ENCODE measurements at regions not wholly inside any gene's neighbourhood (a gene's known extent, or its start where the extent isn't known, plus 50 kb on each side); places are given as distances from the start of the nearest gene placed in this dataset.

DNA sequence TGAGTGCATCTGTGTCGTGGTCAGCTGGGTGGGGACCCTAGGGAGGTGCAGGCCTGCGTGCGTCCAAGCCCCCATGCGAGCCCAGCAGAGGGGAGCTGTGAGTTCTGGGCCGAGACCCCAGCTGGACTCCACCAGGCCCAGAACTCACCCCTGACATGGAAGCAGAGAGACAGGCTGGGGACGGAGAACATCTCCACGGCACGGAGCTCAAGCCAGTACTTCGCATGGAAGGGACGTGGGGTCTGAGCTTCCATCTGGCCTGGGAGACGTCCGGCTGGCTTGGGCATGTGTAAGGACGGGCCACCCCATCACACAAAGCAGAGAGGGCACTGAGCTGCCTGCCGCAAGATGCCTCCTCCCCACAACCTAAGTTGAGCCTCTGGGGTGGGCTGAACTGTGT, 422.4 kb downstream of the CTTN start:
- no peak for DNase-seq (ENCODE audit: low read depth in 2 of 2)

DNA sequence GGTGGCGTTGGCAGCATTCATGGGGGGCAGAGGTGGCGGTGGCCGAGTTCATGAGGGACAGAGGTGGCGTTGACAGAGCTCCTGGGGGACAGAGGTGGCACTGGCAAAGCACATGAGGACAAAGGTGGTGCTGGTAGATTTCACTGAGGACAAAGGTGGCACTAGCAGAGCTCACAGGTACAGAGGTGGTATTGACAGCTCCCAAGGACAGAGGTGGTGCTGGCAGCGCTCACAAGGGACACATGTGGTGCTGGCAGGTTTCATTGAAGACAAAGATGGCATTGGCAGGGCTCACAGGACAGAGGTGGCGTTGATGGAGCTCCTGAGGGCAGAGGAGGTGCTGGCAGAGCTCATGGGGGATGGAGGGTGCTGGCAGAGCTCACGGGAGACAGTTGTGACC, 425.4 kb downstream of the CTTN start:
- DNase-seq (ENCODE audit: low read depth in 2 of 2), result no peak

DNA sequence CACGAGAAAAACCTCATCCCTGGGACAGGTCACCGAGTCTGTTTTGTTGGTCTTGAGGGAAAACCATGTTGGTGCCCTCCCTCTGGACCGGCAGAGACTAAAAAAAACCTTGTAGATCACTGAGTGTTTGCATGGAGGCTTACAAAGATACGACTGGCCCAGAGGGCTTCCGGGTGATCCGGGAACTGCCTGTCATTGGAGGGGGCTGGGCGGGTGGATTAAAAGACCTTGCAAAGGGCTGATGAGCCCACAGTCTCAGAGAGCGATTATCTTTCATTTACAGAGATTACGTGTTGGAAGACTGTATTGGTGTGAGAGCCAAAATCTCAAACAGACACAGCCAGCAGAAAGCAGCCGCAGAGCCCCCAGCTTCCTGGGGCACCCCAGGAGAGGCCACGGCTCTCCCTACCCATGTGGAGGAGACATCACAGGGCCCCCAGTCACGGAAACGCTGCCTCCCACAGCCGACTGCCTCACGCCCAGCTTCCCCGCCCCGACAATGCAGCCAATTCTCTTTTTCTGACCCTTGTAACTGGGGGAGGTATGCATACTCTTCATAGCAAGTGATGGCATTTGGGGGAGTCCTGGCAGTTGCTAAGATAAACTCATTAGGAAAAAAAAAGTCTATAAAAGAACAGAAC, 426.4 kb downstream of the CTTN start:
- no peak for DNase-seq (ENCODE audit: low read depth in 2 of 2)

DNA sequence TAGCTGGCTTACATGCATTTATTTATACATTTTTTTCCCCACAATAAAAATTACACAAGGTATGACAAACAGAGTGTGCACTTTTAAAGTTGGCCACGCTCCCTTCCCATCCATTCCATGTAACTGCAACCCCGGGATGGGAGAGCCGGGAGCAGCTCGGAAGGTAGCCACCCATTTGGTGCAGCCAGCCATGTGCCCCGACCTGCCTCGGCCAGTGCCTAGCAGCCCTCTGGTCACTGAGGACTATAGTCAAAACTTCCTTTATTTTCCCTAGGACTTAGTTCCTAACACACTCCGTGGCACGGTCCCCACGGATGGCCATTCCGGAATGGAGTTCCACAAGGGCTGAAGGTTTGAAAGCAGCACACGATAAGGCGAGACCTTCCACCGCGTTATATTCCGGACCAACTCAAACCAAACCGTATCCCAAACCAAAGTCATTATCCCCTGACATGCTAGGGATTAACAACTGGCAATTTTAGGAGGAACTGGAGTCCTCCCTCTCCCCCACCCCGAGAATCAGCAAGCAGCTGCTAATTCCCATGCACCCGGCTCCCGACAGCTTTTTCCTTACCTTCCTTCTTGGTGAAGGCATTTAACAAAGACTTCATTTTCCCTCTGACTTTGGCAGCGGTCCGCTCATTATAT, 426.4 kb downstream of the SHANK2 start:
- DNase-seq (ENCODE audit: low read depth in 2 of 2), result no peak

DNA sequence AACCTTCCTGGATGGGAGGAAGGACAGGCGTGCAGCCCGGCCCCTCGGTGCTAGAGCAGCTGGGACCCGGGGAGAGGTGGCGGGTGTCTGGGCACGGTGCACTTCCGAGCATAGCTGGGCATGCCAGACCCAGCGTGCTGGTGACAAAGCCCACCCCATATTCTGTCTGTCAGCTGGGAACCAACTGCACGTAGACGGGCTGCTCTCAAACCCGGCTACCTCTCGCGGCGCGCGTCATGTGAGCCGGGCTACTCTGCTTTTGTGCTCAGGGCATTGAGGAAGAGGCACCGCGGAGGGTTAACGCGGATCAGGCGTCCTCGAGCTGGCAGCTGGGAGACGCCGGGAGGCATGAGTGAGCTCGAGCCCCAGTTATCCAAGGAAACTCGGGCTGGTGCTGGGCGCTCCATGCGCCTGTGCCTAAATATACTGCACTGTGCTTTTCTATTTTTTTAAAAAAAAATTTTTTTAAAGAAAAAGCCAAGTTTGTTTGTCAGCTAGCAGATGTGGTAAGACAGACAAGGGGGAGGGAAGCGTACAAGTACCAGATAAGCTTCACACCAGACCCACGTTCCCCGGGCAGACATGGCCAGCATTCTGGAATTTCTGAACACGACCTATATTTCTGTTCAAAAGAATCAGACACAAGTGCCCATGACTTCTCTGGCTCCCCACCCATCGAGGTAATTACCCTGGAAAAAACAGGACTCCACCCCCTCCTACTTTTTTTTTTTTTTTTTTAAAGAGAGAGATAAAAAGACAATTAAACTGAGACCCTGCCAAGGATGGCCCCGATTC, 425.6 kb downstream of the SHANK2 start:
- no peak for DNase-seq (ENCODE audit: low read depth in 2 of 2)

GRCh38 chr11:70828593-70829082, 423.7 kb downstream of the SHANK2 start:
- no peak for DNase-seq (ENCODE audit: low read depth in 2 of 2)

GRCh38 chr11:70829134-70829885, 423.1 kb downstream of the SHANK2 start:
- DNase-seq (ENCODE audit: low read depth in 2 of 2), result no peak

- DNase-seq (ENCODE audit: low read depth in 2 of 2), result no peak
Measured at GRCh38 chr11:70829886-70830272, 422.5 kb downstream of the SHANK2 start.

- no peak for DNase-seq (ENCODE audit: low read depth in 2 of 2)
Measured at GRCh38 chr11:70833011-70833410, 419.4 kb downstream of the SHANK2 start.

GRCh38 chr11:70833554-70833953, 418.8 kb downstream of the SHANK2 start:
- no peak for DNase-seq (ENCODE audit: low read depth in 2 of 2)

- no peak for DNase-seq (ENCODE audit: low read depth in 2 of 2)
Measured at GRCh38 chr11:70834277-70834940, 418.0 kb downstream of the SHANK2 start.

GRCh38 chr11:70834984-70835560, 417.3 kb downstream of the SHANK2 start:
- DNase-seq (ENCODE audit: low read depth in 2 of 2), result no peak

DNA sequence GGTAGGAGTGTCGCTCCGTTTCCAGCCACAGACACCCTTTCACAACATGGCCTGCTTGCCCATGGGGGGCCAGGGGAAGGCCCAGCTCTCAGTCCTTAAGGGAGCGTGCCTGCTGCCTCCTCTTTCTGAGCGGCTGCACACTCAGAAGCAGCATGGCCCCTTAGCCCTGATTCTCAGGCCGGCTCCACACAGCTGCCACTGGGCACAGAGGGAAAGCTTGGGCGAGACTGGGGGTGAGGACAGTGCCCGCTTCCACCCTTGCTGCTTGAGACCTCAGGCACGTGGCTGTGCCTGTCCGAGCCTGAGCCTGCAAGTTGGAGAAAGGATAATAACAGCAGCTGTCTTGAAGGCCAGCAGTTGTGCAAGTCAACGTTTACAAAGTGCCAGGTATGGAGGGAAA, 416.3 kb downstream of the SHANK2 start:
- no peak for DNase-seq (ENCODE audit: low read depth in 2 of 2)

GRCh38 chr11:70838198-70838597, 414.2 kb downstream of the SHANK2 start:
- no peak for DNase-seq (ENCODE audit: low read depth in 2 of 2)

GRCh38 chr11:70839851-70840250, 412.5 kb downstream of the SHANK2 start:
- no peak for DNase-seq (ENCODE audit: low read depth in 2 of 2)

GRCh38 chr11:70841264-70841663, 411.1 kb downstream of the SHANK2 start:
- no peak for DNase-seq (ENCODE audit: low read depth in 2 of 2)

GRCh38 chr11:70842256-70842655, 410.1 kb downstream of the SHANK2 start:
- DNase-seq (ENCODE audit: low read depth in 2 of 2), result no peak

GRCh38 chr11:70842701-70843100, 409.7 kb downstream of the SHANK2 start:
- DNase-seq (ENCODE audit: low read depth in 2 of 2), result no peak

DNA sequence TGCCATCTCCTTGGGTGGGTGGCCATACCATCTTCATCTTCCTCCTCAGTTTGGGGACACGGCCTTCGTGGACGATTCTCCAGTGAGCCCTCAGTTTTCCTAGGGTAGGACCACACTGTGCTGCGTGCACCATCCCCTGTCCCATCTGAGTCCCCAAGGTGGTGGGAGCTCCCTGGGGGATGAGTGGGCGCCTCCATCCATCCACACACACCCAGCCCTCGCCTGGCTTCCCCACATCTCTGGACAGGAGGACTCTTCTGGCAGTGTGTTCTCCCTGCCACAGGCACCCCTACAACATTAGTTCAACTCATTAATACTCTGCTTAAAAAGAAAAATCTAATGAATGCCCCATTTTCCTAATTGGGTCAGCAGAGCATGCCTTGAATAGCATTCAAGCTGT, 408.5 kb downstream of the SHANK2 start:
- DNase-seq (ENCODE audit: low read depth in 2 of 2), result no peak

DNA sequence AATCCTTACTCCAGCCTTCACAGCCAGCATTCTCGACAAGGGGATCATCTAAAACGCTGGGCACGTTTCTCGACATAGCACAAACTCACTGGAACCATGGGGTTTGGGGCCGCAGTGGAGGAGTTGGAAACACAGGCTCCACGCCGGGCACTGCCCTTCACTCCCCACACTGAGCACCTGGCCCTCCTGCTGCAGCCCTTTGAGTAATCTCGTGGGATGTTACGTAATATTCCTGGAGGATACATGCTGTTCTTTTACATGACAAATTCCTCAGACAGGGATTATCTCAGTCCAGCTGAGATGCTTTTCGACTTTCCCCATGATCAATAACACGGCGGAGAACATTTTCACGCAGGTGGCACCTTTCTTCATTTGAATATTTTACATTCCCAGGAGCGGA, 408.0 kb downstream of the SHANK2 start:
- no peak for DNase-seq (ENCODE audit: low read depth in 2 of 2)

GRCh38 chr11:70845591-70846041, 406.8 kb downstream of the SHANK2 start:
- no peak for DNase-seq (ENCODE audit: low read depth in 2 of 2)

Data from stimulated activated CD4-positive, alpha-beta T cell treated with anti-CD3 and anti-CD28 coated beads, Interleukin-15, amount 100 ng/mL, for 48 hours (primary cell).